ENCODE measurements at regions not wholly inside any gene's neighbourhood (a gene's known extent, or its start where the extent isn't known, plus 50 kb on each side); places are given as distances from the start of the nearest gene placed in this dataset.

DNA sequence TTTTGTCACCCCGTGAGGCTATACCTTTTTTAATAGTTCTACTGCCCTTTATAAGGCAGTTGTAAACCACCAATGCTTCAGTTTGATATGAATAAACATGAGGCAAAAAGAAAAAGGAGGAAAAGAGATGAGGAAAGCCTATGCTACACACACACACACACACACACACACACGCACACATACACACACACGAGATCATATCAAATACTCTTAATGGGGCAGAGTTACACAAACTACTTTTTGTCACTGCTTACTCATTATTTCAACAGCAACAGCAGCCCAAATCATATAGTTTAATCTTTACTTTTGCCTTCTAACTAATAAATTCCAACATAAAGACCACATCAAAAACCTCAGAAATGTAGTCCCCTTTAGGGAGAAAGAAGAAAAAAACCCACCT lies 116.8 kb upstream of the PAM start:
- Histone ChIP-seq H3K4me3 (no peak overlapping the region), H3K9me2 (ENCODE audit: insufficient read depth) (peaks cover 5% of the 10 kb centered on the region), H3F3A (replicated peaks; ENCODE audit: low read depth) (no peaks in the 10 kb centered on the region), H3K4me2 (no peak overlapping the region), H3K27ac (ENCODE audit: low read depth) (no peak overlapping the region), H3K4me1 (ENCODE audit: insufficient read depth) (no peaks in the 10 kb centered on the region), H2AFZ (no peak overlapping the region), H3K36me3 (ENCODE audit: insufficient read depth) (no peaks in the 10 kb centered on the region), H4K20me1 (replicated peaks; ENCODE audit: insufficient read depth) (no peaks in the 10 kb centered on the region), H3K27me3 (ENCODE audit: insufficient read depth) (no peaks in the 10 kb centered on the region), H3K79me2 (replicated peaks; ENCODE audit: insufficient read depth) (no peaks in the 10 kb centered on the region)
- ATAC-seq (no peak), DNase-seq (ENCODE audit: low spot score) (no peak)
- H3K27ac Mint-ChIP-seq: no peak overlapping the region
- TF ChIP-seq, protein P1, sequence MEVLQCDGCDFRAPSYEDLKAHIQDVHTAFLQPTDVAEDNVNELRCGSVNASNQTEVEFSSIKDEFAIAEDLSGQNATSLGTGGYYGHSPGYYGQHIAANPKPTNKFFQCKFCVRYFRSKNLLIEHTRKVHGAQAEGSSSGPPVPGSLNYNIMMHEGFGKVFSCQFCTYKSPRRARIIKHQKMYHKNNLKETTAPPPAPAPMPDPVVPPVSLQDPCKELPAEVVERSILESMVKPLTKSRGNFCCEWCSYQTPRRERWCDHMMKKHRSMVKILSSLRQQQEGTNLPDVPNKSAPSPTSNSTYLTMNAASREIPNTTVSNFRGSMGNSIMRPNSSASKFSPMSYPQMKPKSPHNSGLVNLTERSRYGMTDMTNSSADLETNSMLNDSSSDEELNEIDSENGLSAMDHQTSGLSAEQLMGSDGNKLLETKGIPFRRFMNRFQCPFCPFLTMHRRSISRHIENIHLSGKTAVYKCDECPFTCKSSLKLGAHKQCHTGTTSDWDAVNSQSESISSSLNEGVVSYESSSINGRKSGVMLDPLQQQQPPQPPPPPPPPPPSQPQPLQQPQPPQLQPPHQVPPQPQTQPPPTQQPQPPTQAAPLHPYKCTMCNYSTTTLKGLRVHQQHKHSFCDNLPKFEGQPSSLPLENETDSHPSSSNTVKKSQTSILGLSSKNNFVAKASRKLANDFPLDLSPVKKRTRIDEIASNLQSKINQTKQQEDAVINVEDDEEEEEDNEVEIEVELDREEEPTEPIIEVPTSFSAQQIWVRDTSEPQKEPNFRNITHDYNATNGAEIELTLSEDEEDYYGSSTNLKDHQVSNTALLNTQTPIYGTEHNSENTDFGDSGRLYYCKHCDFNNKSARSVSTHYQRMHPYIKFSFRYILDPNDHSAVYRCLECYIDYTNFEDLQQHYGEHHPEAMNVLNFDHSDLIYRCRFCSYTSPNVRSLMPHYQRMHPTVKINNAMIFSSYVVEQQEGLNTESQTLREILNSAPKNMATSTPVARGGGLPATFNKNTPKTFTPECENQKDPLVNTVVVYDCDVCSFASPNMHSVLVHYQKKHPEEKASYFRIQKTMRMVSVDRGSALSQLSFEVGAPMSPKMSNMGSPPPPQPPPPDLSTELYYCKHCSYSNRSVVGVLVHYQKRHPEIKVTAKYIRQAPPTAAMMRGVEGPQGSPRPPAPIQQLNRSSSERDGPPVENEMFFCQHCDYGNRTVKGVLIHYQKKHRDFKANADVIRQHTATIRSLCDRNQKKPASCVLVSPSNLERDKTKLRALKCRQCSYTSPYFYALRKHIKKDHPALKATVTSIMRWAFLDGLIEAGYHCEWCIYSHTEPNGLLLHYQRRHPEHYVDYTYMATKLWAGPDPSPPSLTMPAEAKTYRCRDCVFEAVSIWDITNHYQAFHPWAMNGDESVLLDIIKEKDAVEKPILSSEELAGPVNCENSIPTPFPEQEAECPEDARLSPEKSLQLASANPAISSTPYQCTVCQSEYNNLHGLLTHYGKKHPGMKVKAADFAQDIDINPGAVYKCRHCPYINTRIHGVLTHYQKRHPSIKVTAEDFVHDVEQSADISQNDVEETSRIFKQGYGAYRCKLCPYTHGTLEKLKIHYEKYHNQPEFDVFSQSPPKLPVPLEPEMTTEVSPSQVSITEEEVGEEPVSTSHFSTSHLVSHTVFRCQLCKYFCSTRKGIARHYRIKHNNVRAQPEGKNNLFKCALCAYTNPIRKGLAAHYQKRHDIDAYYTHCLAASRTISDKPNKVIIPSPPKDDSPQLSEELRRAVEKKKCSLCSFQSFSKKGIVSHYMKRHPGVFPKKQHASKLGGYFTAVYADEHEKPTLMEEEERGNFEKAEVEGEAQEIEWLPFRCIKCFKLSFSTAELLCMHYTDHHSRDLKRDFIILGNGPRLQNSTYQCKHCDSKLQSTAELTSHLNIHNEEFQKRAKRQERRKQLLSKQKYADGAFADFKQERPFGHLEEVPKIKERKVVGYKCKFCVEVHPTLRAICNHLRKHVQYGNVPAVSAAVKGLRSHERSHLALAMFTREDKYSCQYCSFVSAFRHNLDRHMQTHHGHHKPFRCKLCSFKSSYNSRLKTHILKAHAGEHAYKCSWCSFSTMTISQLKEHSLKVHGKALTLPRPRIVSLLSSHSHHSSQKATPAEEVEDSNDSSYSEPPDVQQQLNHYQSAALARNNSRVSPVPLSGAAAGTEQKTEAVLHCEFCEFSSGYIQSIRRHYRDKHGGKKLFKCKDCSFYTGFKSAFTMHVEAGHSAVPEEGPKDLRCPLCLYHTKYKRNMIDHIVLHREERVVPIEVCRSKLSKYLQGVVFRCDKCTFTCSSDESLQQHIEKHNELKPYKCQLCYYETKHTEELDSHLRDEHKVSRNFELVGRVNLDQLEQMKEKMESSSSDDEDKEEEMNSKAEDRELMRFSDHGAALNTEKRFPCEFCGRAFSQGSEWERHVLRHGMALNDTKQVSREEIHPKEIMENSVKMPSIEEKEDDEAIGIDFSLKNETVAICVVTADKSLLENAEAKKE (CRISPR knock-in tag; IDR thresholded peaks at IDR 0.05): no peak
- no peak for TF ChIP-seq JUNB (IDR thresholded peaks at IDR 0.05; ENCODE audit: unreplicated experiment)
- TF ChIP-seq, protein P2, sequence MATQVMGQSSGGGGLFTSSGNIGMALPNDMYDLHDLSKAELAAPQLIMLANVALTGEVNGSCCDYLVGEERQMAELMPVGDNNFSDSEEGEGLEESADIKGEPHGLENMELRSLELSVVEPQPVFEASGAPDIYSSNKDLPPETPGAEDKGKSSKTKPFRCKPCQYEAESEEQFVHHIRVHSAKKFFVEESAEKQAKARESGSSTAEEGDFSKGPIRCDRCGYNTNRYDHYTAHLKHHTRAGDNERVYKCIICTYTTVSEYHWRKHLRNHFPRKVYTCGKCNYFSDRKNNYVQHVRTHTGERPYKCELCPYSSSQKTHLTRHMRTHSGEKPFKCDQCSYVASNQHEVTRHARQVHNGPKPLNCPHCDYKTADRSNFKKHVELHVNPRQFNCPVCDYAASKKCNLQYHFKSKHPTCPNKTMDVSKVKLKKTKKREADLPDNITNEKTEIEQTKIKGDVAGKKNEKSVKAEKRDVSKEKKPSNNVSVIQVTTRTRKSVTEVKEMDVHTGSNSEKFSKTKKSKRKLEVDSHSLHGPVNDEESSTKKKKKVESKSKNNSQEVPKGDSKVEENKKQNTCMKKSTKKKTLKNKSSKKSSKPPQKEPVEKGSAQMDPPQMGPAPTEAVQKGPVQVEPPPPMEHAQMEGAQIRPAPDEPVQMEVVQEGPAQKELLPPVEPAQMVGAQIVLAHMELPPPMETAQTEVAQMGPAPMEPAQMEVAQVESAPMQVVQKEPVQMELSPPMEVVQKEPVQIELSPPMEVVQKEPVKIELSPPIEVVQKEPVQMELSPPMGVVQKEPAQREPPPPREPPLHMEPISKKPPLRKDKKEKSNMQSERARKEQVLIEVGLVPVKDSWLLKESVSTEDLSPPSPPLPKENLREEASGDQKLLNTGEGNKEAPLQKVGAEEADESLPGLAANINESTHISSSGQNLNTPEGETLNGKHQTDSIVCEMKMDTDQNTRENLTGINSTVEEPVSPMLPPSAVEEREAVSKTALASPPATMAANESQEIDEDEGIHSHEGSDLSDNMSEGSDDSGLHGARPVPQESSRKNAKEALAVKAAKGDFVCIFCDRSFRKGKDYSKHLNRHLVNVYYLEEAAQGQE (IDR thresholded peaks at IDR 0.05; ENCODE audit: unreplicated experiment): no peak
- no peak for TF ChIP-seq POLR2AphosphoS5 (IDR thresholded peaks at IDR 0.05; ENCODE audit: low read depth)
- TF ChIP-seq, protein P3, sequence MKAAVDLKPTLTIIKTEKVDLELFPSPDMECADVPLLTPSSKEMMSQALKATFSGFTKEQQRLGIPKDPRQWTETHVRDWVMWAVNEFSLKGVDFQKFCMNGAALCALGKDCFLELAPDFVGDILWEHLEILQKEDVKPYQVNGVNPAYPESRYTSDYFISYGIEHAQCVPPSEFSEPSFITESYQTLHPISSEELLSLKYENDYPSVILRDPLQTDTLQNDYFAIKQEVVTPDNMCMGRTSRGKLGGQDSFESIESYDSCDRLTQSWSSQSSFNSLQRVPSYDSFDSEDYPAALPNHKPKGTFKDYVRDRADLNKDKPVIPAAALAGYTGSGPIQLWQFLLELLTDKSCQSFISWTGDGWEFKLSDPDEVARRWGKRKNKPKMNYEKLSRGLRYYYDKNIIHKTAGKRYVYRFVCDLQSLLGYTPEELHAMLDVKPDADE (IDR thresholded peaks at IDR 0.05): no peak
- no peak for TF ChIP-seq STAT1 (IDR thresholded peaks at IDR 0.05; ENCODE audit: unreplicated experiment)
- TF ChIP-seq EZH2phosphoT487 (IDR thresholded peaks at IDR 0.05; ENCODE audit: unreplicated experiment): no peak
- TF ChIP-seq ZNF114 (CRISPR knock-in tag; IDR thresholded peaks at IDR 0.05): no peak
- no peak for TF ChIP-seq ZNF331 (CRISPR knock-in tag; IDR thresholded peaks at IDR 0.05; ENCODE audit: low read depth)
- TF ChIP-seq, protein P4, sequence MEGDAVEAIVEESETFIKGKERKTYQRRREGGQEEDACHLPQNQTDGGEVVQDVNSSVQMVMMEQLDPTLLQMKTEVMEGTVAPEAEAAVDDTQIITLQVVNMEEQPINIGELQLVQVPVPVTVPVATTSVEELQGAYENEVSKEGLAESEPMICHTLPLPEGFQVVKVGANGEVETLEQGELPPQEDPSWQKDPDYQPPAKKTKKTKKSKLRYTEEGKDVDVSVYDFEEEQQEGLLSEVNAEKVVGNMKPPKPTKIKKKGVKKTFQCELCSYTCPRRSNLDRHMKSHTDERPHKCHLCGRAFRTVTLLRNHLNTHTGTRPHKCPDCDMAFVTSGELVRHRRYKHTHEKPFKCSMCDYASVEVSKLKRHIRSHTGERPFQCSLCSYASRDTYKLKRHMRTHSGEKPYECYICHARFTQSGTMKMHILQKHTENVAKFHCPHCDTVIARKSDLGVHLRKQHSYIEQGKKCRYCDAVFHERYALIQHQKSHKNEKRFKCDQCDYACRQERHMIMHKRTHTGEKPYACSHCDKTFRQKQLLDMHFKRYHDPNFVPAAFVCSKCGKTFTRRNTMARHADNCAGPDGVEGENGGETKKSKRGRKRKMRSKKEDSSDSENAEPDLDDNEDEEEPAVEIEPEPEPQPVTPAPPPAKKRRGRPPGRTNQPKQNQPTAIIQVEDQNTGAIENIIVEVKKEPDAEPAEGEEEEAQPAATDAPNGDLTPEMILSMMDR (conservative IDR thresholded peaks at IDR 0.05; ENCODE audit: low read depth in 2 of 2): no peak
- no peak for TF ChIP-seq EZH2 (IDR thresholded peaks at IDR 0.05; ENCODE audit: low read depth, unreplicated experiment)
- no peak for TF ChIP-seq CREB1 (CRISPR knock-in tag; IDR thresholded peaks at IDR 0.05; ENCODE audit: low read depth)
- peaks cover 8% of the 10 kb centered on the region; the same call in 1 of the 3 replicates for H3K36me3 Mint-ChIP-seq (ENCODE audit: low read depth)
- no peaks in the 10 kb centered on the region for H3K27me3 Mint-ChIP-seq (ENCODE audit: insufficient read depth, low read depth, poor library complexity)
- peaks cover 6% of the 10 kb centered on the region; the same call in 2 of the 3 replicates for H3K9me3 Mint-ChIP-seq
- no peaks in the 10 kb centered on the region for H3K4me1 Mint-ChIP-seq
- no peak overlapping the region for H3K4me3 Mint-ChIP-seq
